GM06990 (cell line): ENCODE measurements at regions not wholly inside any gene's neighbourhood (a gene's known extent, or its start where the extent isn't known, plus 50 kb on each side); places are given as distances from the start of the nearest gene placed in this dataset.

Source experiments
- DNase-seq: peaks from one replicate; pipeline ENCODE4 v3.0.0-alpha.2; 2011; ENCODE audit not compliant: insufficient read length; ENCODE audit errors: extremely low read depth
- H3K27me3 ChIP-seq: replicated peaks from 2 replicates; pipeline ENCODE4 v1.6.0; 2011; ENCODE audit warnings: low read length; ENCODE audit not compliant: control insufficient read depth, insufficient read depth
- H3K36me3 ChIP-seq: 2 replicates; pipeline ENCODE4 v1.5.1; 2011; ENCODE audit warnings: low read length; ENCODE audit not compliant: control insufficient read depth, insufficient read depth
- H3K4me3 ChIP-seq: replicated peaks from 2 replicates; pipeline ENCODE4 v1.5.1; 2011; ENCODE audit warnings: low read depth, mild to moderate bottlenecking, control low read depth, low read length
- TF ChIP-seq, protein P1 (sequence below): IDR thresholded peaks from 2 replicates; pipeline ENCODE4 v1.5.1; 2011; ENCODE audit warnings: low read length, control low read depth, mild to moderate bottlenecking, inconsistent platforms; ENCODE audit not compliant: insufficient read depth, poor library complexity, severe bottlenecking

DNA sequence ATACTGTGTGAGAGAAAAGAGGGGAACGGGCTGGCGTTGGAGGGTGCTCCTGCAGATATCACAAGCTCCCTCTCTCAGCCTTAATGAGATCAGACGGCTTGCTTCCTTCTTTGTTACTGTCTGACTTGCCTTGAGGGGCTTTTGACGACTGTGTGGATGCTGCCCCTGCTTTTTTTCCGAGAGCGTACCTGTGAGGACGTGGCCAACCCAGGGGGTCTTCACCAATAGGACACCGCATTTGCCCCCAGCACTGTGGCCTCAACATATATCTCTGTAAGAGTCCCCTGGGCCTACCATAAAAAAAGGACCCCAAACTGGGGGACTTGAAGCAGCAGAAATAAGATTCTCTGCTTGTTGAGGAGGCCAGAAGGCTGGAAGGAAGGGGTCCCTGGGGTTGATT lies 143.9 kb downstream of the SHOX start:
- Histone ChIP-seq H3K27me3 (no peaks in the 10 kb centered on the region), H3K36me3 (no peaks in the 10 kb centered on the region), H3K4me3 (no peak overlapping the region)
- TF ChIP-seq, protein P1, sequence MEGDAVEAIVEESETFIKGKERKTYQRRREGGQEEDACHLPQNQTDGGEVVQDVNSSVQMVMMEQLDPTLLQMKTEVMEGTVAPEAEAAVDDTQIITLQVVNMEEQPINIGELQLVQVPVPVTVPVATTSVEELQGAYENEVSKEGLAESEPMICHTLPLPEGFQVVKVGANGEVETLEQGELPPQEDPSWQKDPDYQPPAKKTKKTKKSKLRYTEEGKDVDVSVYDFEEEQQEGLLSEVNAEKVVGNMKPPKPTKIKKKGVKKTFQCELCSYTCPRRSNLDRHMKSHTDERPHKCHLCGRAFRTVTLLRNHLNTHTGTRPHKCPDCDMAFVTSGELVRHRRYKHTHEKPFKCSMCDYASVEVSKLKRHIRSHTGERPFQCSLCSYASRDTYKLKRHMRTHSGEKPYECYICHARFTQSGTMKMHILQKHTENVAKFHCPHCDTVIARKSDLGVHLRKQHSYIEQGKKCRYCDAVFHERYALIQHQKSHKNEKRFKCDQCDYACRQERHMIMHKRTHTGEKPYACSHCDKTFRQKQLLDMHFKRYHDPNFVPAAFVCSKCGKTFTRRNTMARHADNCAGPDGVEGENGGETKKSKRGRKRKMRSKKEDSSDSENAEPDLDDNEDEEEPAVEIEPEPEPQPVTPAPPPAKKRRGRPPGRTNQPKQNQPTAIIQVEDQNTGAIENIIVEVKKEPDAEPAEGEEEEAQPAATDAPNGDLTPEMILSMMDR, result no peak
- DNase-seq, result no peak

DNA sequence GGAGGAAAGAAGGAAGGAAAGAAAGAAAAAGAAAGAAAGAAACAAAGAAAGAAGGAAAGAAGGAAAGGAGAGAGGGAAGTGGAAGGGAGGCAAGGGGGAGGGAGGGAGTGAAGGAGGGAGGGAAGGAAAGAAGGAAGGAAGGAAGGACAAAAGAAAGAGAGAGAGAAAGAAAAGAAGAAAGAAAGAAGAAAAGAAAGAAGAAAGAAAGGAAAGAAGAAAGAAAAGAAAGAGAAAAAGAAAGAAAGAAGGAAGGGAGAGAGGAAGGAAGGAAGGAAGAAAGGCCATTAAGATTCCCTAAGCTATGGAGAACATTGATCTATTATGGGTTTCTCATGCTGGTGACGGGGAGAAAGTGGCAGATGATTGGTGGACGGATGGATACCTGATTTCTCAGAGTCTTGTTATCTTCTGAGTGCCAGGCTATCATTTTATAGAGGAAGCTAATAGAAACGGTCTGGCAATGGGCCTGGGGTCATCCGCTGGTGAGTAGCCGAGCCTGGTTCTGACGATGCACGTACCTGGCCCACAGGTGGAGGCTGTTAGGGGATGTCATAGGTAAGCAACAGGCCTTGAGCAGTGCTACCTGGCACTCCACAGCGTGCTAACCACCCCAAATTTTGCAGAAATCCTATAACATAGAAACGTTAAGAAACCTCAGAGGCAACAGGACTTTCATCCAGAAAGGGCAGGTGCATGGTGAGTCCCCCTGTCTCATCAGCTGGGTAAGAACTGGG lies 142.9 kb downstream of the SHOX start:
- TF ChIP-seq, protein P1, result no peak
- DNase-seq, result no peak

DNA sequence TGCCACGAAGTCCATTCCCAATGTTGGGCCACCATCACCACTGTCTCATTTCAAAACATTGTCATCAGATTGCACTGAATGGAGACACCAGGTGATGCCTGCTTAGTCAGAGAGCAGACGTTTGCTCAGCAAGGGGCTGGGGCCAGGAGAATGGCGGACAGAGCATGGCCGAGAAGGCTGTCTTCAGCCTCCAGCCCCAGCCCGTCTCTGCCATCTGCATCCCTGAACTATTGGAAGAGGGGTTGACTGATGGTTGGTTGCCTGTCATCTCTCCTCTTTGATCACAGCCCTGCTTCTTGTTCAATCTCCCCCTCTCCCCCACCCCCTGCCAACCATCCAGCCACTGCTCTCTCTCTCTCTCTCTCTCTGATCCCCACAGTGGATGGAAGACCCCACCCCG lies 140.9 kb downstream of the SHOX start:
- H3K4me3 ChIP-seq, result no peak overlapping the region
- H3K27me3 ChIP-seq, result no peaks in the 10 kb centered on the region
- TF ChIP-seq, protein P1, result no peak
- H3K36me3 ChIP-seq, result no peaks in the 10 kb centered on the region
- no peak for DNase-seq

More for the DNA sequence above, 142.9 kb downstream of the SHOX start:
- no peaks in the 10 kb centered on the region for H3K27me3 ChIP-seq
- H3K36me3 ChIP-seq, result no peaks in the 10 kb centered on the region
- H3K4me3 ChIP-seq, result no peak overlapping the region

DNA sequence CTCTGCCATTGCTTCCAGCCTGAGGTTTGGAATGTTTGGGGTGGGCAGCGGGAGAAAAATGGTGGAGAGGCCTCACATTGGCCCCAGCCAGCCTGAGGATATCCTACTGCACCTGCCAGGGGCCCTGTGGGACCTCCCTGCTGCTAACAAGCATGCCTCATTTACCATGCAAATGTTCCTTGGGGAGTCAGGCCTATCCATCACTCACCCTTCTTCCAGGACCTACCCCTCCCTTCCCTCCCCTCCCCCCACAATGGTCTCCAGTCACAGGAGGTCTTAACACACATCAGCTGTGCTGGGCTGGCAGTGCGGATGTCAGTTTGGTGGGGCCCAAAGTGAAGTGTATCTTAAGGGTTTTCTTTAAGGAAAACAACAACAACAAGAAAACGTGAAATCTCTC lies 139.2 kb downstream of the SHOX start:
- H3K36me3 ChIP-seq, result no peaks in the 10 kb centered on the region
- DNase-seq, result no peak
- H3K4me3 ChIP-seq, result no peak overlapping the region
- TF ChIP-seq, protein P1, result no peak
- H3K27me3 ChIP-seq, result no peaks in the 10 kb centered on the region

DNA sequence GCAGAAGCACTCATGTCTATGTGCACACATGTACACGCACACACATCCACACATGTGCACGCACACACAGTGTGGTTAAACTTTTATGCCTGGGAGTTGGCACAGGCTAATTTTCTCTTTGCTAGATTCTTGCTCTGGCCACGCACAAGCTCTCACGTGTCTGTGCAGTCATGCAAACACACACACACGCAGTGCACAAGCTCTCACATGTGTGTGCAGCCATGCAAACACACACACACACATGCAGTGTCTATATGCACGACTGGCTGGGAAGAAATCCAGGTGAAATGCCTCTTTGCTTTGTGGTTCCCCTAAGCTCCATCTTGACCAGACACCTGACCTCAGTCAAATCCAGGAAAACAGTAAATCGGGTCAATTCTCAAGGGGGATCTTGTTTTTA lies 138.0 kb downstream of the SHOX start:
- no peak overlapping the region for H3K4me3 ChIP-seq
- no peaks in the 10 kb centered on the region for H3K36me3 ChIP-seq
- no peaks in the 10 kb centered on the region for H3K27me3 ChIP-seq
- no peak for DNase-seq
- TF ChIP-seq, protein P1, result no peak

DNA sequence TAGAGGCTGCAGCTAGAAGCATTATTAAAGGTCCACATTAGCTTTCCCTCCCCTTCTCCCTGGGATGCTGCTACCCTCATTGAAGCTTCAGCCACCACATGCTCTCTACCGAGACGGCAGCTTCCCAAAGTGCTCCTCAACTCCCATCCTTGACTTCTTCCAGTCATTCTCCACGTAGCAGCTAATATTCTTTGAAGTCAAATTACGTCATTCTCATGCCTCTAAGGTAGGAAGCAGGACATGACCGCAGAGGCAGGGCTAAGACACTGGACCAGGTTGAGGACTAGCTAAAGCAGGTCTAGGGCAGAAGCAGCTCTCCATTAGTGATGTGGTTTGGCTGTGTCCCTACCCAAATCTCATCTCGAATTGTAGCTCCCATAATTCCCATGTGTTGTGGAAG lies 128.3 kb downstream of the SHOX start:
- DNase-seq, result no peak
- Histone ChIP-seq H3K27me3 (no peaks in the 10 kb centered on the region), H3K4me3 (no peak overlapping the region), H3K36me3 (no peaks in the 10 kb centered on the region)
- TF ChIP-seq, protein P1, result no peak
